ENCODE measurements at regions not wholly inside any gene's neighbourhood (a gene's known extent, or its start where the extent isn't known, plus 50 kb on each side); places are given as distances from the start of the nearest gene placed in this dataset.

GRCh38 chr1:55714230-55714629 is 499.1 kb upstream of the USP24 start:
- no peak for TF ChIP-seq CTCF (IDR thresholded peaks at IDR 0.05; ENCODE audit: partially characterized antibody, unreplicated experiment)
- Mint-ChIP-seq H3K4me1 (ENCODE audit: low read depth, unreplicated experiment) (peaks cover 17% of the 10 kb centered on the region), H3K4me3 (ENCODE audit: unreplicated experiment) (no peak overlapping the region), H3K27me3 (ENCODE audit: unreplicated experiment) (no peaks in the 10 kb centered on the region), H3K9me3 (ENCODE audit: unreplicated experiment) (no peaks in the 10 kb centered on the region), H3K36me3 (ENCODE audit: unreplicated experiment) (no peaks in the 10 kb centered on the region), H3K27ac (ENCODE audit: unreplicated experiment) (no peak overlapping the region)
- DNase-seq = no peak

- peaks cover 13% of the 10 kb centered on the region for H3K4me1 Mint-ChIP-seq (ENCODE audit: low read depth, unreplicated experiment)
- no peaks in the 10 kb centered on the region for H3K27me3 Mint-ChIP-seq (ENCODE audit: unreplicated experiment)
- no peak for TF ChIP-seq CTCF (IDR thresholded peaks at IDR 0.05; ENCODE audit: partially characterized antibody, unreplicated experiment)
- H3K4me3 Mint-ChIP-seq (ENCODE audit: unreplicated experiment) = no peak overlapping the region
- H3K9me3 Mint-ChIP-seq (ENCODE audit: unreplicated experiment) = no peaks in the 10 kb centered on the region
- no peak overlapping the region for H3K27ac Mint-ChIP-seq (ENCODE audit: unreplicated experiment)
- no peaks in the 10 kb centered on the region for H3K36me3 Mint-ChIP-seq (ENCODE audit: unreplicated experiment)
- no peak for DNase-seq
Observed at GRCh38 chr1:55713516-55713915, 498.4 kb upstream of the USP24 start.

- TF ChIP-seq CTCF (IDR thresholded peaks at IDR 0.05; ENCODE audit: partially characterized antibody, unreplicated experiment) = no peak
- Mint-ChIP-seq H3K27ac (ENCODE audit: unreplicated experiment) (no peak overlapping the region), H3K27me3 (ENCODE audit: unreplicated experiment) (no peaks in the 10 kb centered on the region), H3K9me3 (ENCODE audit: unreplicated experiment) (no peaks in the 10 kb centered on the region), H3K36me3 (ENCODE audit: unreplicated experiment) (no peaks in the 10 kb centered on the region), H3K4me3 (ENCODE audit: unreplicated experiment) (no peak overlapping the region), H3K4me1 (ENCODE audit: low read depth, unreplicated experiment) (no peaks in the 10 kb centered on the region)
- DNase-seq = no peak
Observed at GRCh38 chr1:55712148-55712547, 497.0 kb upstream of the USP24 start.

- no peak for DNase-seq
- Mint-ChIP-seq H3K4me1 (ENCODE audit: low read depth, unreplicated experiment) (no peaks in the 10 kb centered on the region), H3K4me3 (ENCODE audit: unreplicated experiment) (no peak overlapping the region), H3K27me3 (ENCODE audit: unreplicated experiment) (peaks cover 2% of the 10 kb centered on the region), H3K27ac (ENCODE audit: unreplicated experiment) (no peak overlapping the region), H3K9me3 (ENCODE audit: unreplicated experiment) (no peaks in the 10 kb centered on the region), H3K36me3 (ENCODE audit: unreplicated experiment) (no peaks in the 10 kb centered on the region)
- no peak for TF ChIP-seq CTCF (IDR thresholded peaks at IDR 0.05; ENCODE audit: partially characterized antibody, unreplicated experiment)
Observed at GRCh38 chr1:55708781-55709180, 493.6 kb upstream of the USP24 start.

- DNase-seq = no peak
- Mint-ChIP-seq H3K4me3 (ENCODE audit: unreplicated experiment) (no peak overlapping the region), H3K9me3 (ENCODE audit: unreplicated experiment) (no peaks in the 10 kb centered on the region), H3K36me3 (ENCODE audit: unreplicated experiment) (no peaks in the 10 kb centered on the region), H3K27me3 (ENCODE audit: unreplicated experiment) (peaks cover 2% of the 10 kb centered on the region), H3K27ac (ENCODE audit: unreplicated experiment) (no peak overlapping the region), H3K4me1 (ENCODE audit: low read depth, unreplicated experiment) (no peaks in the 10 kb centered on the region)
- TF ChIP-seq CTCF (IDR thresholded peaks at IDR 0.05; ENCODE audit: partially characterized antibody, unreplicated experiment) = no peak
Observed at GRCh38 chr1:55707846-55708245, 492.7 kb upstream of the USP24 start.

All from glutamatergic neuron (in vitro differentiated cells).